ENCODE measurements at regions not wholly inside any gene's neighbourhood (a gene's known extent, or its start where the extent isn't known, plus 50 kb on each side); places are given as distances from the start of the nearest gene placed in this dataset.
"Not testable (repeated sequence)": the region's sequence is repeated elsewhere in the genome, so short reads cannot be mapped to it uniquely, and the experiment has no call there.

GRCh38 chr6:4413073-4413472 is 277.7 kb upstream of the ECI2 start:
- no peak for DNase-seq (ENCODE audit: low spot score)

DNA sequence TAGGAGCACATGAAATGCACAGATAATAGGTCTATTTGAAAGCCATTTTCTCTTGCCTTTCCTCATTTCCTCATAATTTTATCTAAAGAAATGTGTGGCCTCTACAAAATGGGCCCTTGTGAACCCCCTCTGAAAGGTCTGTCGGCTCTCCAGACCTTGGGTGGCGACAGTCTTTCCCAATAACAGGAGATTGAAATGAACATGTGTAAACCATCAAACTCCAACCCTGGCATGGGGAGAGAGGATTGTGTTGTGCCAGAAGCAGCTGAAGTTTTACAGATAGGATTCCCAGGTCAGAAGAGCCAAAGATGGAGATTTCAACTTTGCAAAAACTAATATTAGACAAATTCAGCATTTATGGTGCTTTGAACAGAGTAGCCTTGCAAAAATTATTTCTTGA is 277.1 kb upstream of the ECI2 start:
- H3K9me3 Mint-ChIP-seq (ENCODE audit: low read depth): peaks cover 16% of the 10 kb centered on the region
- H3K4me1 Mint-ChIP-seq (ENCODE audit: low read depth): peaks cover 4% of the 10 kb centered on the region
- H3K27ac Mint-ChIP-seq (ENCODE audit: unreplicated experiment): no peak overlapping the region
- no peak for TF ChIP-seq CTCF (IDR thresholded peaks at IDR 0.05)
- no peak for DNase-seq (ENCODE audit: low spot score)
- no peak overlapping the region for H3K4me3 Mint-ChIP-seq (ENCODE audit: unreplicated experiment)
- no peaks in the 10 kb centered on the region for H3K27me3 Mint-ChIP-seq (ENCODE audit: low read depth)
- peaks cover 5% of the 10 kb centered on the region for H3K36me3 Mint-ChIP-seq (ENCODE audit: low read depth)

More at GRCh38 chr6:4413073-4413472, 277.7 kb upstream of the ECI2 start:
- no peaks in the 10 kb centered on the region for H3K27me3 Mint-ChIP-seq (ENCODE audit: low read depth)
- peaks cover 13% of the 10 kb centered on the region for H3K9me3 Mint-ChIP-seq (ENCODE audit: low read depth)
- H3K4me3 Mint-ChIP-seq (ENCODE audit: unreplicated experiment): no peak overlapping the region
- H3K4me1 Mint-ChIP-seq (ENCODE audit: low read depth): peaks cover 4% of the 10 kb centered on the region
- TF ChIP-seq CTCF (IDR thresholded peaks at IDR 0.05): no peak
- no peak overlapping the region for H3K27ac Mint-ChIP-seq (ENCODE audit: unreplicated experiment)
- H3K36me3 Mint-ChIP-seq (ENCODE audit: low read depth): peaks cover 3% of the 10 kb centered on the region

- Mint-ChIP-seq H3K36me3 (ENCODE audit: low read depth) (peaks cover 5% of the 10 kb centered on the region), H3K9me3 (ENCODE audit: low read depth) (peaks cover 20% of the 10 kb centered on the region), H3K27ac (ENCODE audit: unreplicated experiment) (no peak overlapping the region), H3K27me3 (ENCODE audit: low read depth) (no peaks in the 10 kb centered on the region), H3K4me1 (ENCODE audit: low read depth) (peaks cover 4% of the 10 kb centered on the region), H3K4me3 (ENCODE audit: unreplicated experiment) (no peak overlapping the region)
- no peak for TF ChIP-seq CTCF (IDR thresholded peaks at IDR 0.05)
- DNase-seq (ENCODE audit: low spot score): no peak
These were observed 276.7 kb upstream of the ECI2 start for GRCh38 chr6:4412077-4412476.

DNA sequence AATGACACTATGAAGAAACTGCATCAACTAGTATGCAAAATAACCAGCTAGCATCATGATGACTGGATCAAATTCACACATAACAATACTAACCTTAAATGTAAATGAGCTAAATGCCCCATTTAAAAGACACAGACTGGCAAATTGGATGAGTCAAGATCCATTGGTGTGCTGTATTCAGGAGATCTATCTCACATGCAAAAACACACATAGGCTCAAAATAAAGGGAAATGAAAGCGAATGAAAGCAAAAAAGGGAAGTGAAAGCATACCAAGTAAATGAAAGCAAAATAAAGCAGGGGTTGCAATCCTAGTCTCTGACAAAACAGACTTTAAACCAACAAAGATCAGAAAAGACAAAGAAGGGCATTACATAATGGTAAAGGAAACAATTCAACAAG is 272.3 kb upstream of the ECI2 start:
- not testable (repeated sequence) for H3K36me3 Mint-ChIP-seq (ENCODE audit: low read depth); DNase-seq (ENCODE audit: low spot score); H3K4me3 Mint-ChIP-seq (ENCODE audit: unreplicated experiment); H3K27me3 Mint-ChIP-seq (ENCODE audit: low read depth); H3K27ac Mint-ChIP-seq (ENCODE audit: unreplicated experiment)
- Mint-ChIP-seq H3K4me1 (ENCODE audit: low read depth) (peaks cover 20% of the 10 kb centered on the region), H3K9me3 (ENCODE audit: low read depth) (peaks cover 24% of the 10 kb centered on the region)

DNA sequence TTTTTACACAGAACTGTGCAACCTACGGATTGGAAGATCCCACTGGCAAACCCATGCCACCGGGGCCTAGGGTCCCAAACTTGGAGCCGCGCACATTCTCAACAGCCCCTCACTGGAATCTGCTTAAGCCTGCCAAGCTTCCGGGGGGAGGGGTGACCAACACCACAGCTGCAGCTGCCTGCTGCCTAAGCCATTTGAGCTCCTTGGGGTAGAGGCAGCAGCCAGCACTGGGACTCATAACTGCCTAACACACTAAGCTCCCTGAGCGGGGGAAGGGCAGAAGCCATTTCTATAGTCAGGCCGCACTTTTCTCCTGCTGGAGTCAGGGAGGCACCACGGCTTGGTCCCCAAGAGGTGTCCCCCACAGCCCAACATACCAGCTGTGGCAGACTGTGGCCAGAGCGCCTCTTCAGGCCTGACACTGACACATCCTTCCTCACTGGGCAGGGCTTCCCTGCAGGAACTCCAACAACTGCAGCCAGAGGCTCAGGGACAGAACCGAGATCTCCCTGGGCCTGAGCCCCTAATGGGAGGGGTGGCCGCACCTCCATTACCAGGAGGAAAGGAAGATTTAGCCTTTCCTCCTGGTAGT is 270.3 kb upstream of the ECI2 start:
- Mint-ChIP-seq H3K9me3 (ENCODE audit: low read depth) (peaks cover 23% of the 10 kb centered on the region), H3K4me3 (ENCODE audit: unreplicated experiment) (no peak overlapping the region), H3K27ac (ENCODE audit: unreplicated experiment) (no peak overlapping the region), H3K36me3 (ENCODE audit: low read depth) (peaks cover 5% of the 10 kb centered on the region), H3K27me3 (ENCODE audit: low read depth) (no peaks in the 10 kb centered on the region), H3K4me1 (ENCODE audit: low read depth) (peaks cover 26% of the 10 kb centered on the region)
- no peak for TF ChIP-seq CTCF (IDR thresholded peaks at IDR 0.05)
- no peak for DNase-seq (ENCODE audit: low spot score)

DNA sequence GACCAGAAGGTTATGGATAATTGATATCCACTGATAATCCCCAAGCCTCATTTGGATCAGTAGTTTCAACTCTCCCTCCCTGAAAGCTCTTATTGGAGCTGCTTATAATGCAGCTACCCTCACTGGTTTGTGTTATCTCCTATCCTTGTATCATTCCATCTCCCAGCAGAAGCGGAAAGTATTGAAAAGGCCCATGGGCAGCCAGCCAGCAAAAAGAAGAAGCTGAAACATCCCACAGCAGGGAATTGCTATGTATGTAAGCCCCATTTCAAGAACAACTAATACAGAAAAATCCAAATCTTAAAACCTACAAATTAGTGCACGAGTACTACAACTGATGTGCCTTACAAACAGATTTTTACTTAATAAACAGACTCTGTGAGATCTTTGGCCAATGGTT is 269.0 kb upstream of the ECI2 start:
- DNase-seq (ENCODE audit: low spot score): no peak
- no peak for TF ChIP-seq CTCF (IDR thresholded peaks at IDR 0.05)
- H3K27me3 Mint-ChIP-seq (ENCODE audit: low read depth): no peaks in the 10 kb centered on the region
- H3K9me3 Mint-ChIP-seq (ENCODE audit: low read depth): peaks cover 21% of the 10 kb centered on the region
- peak overlapping the region; percentile 38 for H3K27ac Mint-ChIP-seq (ENCODE audit: unreplicated experiment)
- no peak overlapping the region for H3K4me3 Mint-ChIP-seq (ENCODE audit: unreplicated experiment)
- peaks cover 5% of the 10 kb centered on the region for H3K36me3 Mint-ChIP-seq (ENCODE audit: low read depth)
- H3K4me1 Mint-ChIP-seq (ENCODE audit: low read depth): peaks cover 26% of the 10 kb centered on the region

All from chondrocyte (in vitro differentiated cells).